ENCODE measurements at regions not wholly inside any gene's neighbourhood (a gene's known extent, or its start where the extent isn't known, plus 50 kb on each side); places are given as distances from the start of the nearest gene placed in this dataset.

DNA sequence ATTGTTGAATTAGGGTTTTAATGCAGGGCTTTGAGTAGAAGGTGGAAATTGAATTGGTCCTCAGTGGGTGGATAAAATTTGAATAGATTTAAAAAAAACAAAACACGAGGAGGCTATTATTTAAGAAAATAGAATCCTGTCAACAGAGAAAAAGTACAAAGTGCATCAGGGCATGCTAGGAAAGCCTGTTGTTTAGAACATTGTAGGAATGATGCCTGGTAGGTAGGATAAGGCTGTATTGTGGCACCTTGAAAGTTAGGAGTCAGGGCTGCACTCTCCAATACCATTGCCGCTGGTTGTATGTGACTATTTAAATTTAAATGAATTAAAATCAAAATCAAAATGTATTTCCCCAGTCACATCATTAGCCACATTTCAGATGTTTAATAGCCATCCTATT is 363.9 kb downstream of the UTRN start (continued):
- TF ChIP-seq, protein P1, sequence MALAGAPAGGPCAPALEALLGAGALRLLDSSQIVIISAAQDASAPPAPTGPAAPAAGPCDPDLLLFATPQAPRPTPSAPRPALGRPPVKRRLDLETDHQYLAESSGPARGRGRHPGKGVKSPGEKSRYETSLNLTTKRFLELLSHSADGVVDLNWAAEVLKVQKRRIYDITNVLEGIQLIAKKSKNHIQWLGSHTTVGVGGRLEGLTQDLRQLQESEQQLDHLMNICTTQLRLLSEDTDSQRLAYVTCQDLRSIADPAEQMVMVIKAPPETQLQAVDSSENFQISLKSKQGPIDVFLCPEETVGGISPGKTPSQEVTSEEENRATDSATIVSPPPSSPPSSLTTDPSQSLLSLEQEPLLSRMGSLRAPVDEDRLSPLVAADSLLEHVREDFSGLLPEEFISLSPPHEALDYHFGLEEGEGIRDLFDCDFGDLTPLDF (CRISPR knock-in tag; IDR thresholded peaks at IDR 0.05): no peak
- TF ChIP-seq ZFP90 (CRISPR knock-in tag; IDR thresholded peaks at IDR 0.05; ENCODE audit: borderline replicate concordance) (no peak), ZNF296 (CRISPR knock-in tag; conservative IDR thresholded peaks at IDR 0.05) (no peak), YEATS4 (CRISPR knock-in tag; IDR thresholded peaks at IDR 0.05; ENCODE audit: borderline replicate concordance) (0 out of 2 replicates have a peak, but pooled peaks have one; percentile 13), HNF4G (IDR thresholded peaks at IDR 0.05; ENCODE audit: borderline replicate concordance, low read depth, low read length) (peak; percentile 48; the same call in 1 of the 2 replicates), HNF4G (CRISPR knock-in tag; IDR thresholded peaks at IDR 0.05; ENCODE audit: borderline replicate concordance, low read depth) (no peak), SYNCRIP (IDR thresholded peaks at IDR 0.05; ENCODE audit: insufficient read depth, low read depth, low read length) (no peak), ZNF652 (CRISPR knock-in tag; IDR thresholded peaks at IDR 0.05; ENCODE audit: borderline replicate concordance, low read depth) (peak; percentile 36; the same call in 1 of the 2 replicates), ERF (CRISPR knock-in tag; IDR thresholded peaks at IDR 0.05) (peak; percentile 6; the same call in 1 of the 2 replicates), SRY (CRISPR knock-in tag; IDR thresholded peaks at IDR 0.05) (no peak), ZNF619 (CRISPR knock-in tag; IDR thresholded peaks at IDR 0.05) (no peak), HOXA5 (CRISPR knock-in tag; IDR thresholded peaks at IDR 0.05) (no peak), SAP130 (CRISPR knock-in tag; IDR thresholded peaks at IDR 0.05; ENCODE audit: low read depth) (peak; percentile 43; the same call in 1 of the 2 replicates)
- TF ChIP-seq, protein P2, sequence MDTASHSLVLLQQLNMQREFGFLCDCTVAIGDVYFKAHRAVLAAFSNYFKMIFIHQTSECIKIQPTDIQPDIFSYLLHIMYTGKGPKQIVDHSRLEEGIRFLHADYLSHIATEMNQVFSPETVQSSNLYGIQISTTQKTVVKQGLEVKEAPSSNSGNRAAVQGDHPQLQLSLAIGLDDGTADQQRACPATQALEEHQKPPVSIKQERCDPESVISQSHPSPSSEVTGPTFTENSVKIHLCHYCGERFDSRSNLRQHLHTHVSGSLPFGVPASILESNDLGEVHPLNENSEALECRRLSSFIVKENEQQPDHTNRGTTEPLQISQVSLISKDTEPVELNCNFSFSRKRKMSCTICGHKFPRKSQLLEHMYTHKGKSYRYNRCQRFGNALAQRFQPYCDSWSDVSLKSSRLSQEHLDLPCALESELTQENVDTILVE (CRISPR knock-in tag; IDR thresholded peaks at IDR 0.05): no peak
- TF ChIP-seq, protein P3, sequence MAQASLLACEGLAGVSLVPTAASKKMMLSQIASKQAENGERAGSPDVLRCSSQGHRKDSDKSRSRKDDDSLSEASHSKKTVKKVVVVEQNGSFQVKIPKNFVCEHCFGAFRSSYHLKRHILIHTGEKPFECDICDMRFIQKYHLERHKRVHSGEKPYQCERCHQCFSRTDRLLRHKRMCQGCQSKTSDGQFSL (CRISPR knock-in tag; IDR thresholded peaks at IDR 0.05): no peak
- TF ChIP-seq, protein P4, sequence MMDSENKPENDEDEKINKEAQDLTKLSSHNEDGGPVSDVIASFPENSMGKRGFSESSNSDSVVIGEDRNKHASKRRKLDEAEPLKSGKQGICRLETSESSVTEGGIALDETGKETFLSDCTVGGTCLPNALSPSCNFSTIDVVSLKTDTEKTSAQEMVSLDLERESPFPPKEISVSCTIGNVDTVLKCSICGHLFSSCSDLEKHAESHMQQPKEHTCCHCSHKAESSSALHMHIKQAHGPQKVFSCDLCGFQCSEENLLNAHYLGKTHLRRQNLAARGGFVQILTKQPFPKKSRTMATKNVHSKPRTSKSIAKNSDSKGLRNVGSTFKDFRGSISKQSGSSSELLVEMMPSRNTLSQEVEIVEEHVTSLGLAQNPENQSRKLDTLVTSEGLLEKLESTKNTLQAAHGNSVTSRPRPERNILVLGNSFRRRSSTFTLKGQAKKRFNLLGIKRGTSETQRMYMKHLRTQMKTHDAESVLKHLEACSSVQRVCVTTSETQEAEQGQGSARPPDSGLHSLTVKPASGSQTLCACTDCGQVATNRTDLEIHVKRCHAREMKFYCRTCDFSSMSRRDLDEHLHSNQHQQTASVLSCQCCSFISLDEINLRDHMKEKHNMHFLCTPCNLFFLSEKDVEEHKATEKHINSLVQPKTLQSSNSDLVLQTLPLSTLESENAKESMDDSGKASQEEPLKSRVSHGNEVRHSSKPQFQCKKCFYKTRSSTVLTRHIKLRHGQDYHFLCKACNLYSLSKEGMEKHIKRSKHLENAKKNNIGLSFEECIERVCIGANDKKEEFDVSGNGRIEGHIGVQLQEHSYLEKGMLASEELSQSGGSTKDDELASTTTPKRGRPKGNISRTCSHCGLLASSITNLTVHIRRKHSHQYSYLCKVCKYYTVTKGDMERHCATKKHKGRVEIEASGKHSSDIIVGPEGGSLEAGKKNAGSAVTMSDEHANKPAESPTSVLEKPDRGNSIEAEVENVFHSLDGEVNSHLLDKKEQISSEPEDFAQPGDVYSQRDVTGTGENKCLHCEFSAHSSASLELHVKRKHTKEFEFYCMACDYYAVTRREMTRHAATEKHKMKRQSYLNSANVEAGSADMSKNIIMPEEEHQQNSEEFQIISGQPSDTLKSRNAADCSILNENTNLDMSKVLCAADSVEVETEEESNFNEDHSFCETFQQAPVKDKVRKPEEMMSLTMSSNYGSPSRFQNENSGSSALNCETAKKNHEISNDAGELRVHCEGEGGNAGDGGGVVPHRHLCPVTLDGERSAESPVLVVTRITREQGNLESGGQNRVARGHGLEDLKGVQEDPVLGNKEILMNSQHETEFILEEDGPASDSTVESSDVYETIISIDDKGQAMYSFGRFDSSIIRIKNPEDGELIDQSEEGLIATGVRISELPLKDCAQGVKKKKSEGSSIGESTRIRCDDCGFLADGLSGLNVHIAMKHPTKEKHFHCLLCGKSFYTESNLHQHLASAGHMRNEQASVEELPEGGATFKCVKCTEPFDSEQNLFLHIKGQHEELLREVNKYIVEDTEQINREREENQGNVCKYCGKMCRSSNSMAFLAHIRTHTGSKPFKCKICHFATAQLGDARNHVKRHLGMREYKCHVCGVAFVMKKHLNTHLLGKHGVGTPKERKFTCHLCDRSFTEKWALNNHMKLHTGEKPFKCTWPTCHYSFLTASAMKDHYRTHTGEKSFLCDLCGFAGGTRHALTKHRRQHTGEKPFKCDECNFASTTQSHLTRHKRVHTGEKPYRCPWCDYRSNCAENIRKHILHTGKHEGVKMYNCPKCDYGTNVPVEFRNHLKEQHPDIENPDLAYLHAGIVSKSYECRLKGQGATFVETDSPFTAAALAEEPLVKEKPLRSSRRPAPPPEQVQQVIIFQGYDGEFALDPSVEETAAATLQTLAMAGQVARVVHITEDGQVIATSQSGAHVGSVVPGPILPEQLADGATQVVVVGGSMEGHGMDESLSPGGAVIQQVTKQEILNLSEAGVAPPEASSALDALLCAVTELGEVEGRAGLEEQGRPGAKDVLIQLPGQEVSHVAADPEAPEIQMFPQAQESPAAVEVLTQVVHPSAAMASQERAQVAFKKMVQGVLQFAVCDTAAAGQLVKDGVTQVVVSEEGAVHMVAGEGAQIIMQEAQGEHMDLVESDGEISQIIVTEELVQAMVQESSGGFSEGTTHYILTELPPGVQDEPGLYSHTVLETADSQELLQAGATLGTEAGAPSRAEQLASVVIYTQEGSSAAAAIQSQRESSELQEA (CRISPR knock-in tag; IDR thresholded peaks at IDR 0.05; ENCODE audit: not compliant biosample characterization): no peak
- TF ChIP-seq, protein P5, sequence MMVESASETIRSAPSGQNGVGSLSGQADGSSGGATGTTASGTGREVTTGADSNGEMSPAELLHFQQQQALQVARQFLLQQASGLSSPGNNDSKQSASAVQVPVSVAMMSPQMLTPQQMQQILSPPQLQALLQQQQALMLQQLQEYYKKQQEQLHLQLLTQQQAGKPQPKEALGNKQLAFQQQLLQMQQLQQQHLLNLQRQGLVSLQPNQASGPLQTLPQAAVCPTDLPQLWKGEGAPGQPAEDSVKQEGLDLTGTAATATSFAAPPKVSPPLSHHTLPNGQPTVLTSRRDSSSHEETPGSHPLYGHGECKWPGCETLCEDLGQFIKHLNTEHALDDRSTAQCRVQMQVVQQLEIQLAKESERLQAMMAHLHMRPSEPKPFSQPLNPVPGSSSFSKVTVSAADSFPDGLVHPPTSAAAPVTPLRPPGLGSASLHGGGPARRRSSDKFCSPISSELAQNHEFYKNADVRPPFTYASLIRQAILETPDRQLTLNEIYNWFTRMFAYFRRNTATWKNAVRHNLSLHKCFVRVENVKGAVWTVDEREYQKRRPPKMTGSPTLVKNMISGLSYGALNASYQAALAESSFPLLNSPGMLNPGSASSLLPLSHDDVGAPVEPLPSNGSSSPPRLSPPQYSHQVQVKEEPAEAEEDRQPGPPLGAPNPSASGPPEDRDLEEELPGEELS (CRISPR knock-in tag; IDR thresholded peaks at IDR 0.05): peak; percentile 60; the same call in 1 of the 2 replicates

Measured in HepG2 (cell line).